SK-N-SH (cell line): ENCODE measurements at regions not wholly inside any gene's neighbourhood (a gene's known extent, or its start where the extent isn't known, plus 50 kb on each side); places are given as distances from the start of the nearest gene placed in this dataset.

Experiments used
- EP300 ChIP-seq, 2 experiments: IDR thresholded peaks; 2 replicates each; pipeline versions ENCODE4 v1.4.0 to v1.6.1; 2012; ENCODE audit warnings: borderline replicate concordance in 1 of 2, low read depth in 1 of 2, low read length in 1 of 2
- EZH2phosphoT487 ChIP-seq: fragments of 200-600 bp; sonication (generic); IDR thresholded peaks from 2 replicates; pipeline ENCODE4 v1.6.1; 2017; ENCODE audit warnings: low read depth, mixed run types, mild to moderate bottlenecking, antibody characterized with exemption, moderate library complexity, borderline replicate concordance
- USF1 ChIP-seq: IDR thresholded peaks from 2 replicates; pipeline ENCODE4 v1.4.0; 2012; ENCODE audit warnings: low read depth, borderline replicate concordance

DNA sequence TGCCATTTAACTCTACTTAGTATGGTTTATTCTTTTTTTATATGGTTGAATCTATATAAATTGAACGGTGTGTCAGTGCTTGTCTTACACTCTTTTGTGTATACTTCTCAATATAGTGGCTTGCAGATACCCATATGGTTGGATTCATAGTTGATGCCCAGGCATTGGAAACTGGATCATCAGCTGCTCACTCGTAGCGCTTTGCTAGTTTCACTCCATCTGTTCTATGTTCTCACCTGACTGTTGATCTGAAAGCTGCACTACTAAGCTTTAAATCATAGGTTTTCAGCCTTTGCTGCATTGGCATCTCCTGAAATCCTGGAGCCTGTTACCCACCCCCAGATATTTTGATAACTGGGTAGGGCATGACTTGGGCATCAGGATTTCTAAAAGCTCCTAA lies 121.6 kb upstream of the DCLK2 start:
- TF ChIP-seq USF1 (no peak), EP300 (IDR thresholded peaks at IDR 0.05; ENCODE audit: borderline replicate concordance in 1 of 2, low read depth in 1 of 2, low read length in 1 of 2) (no peak), EZH2phosphoT487 (no peak)
